Heart left ventricle (tissue), 16 donors: ENCODE measurements at regions not wholly inside any gene's neighbourhood (a gene's known extent, or its start where the extent isn't known, plus 50 kb on each side); places are given as distances from the start of the nearest gene placed in this dataset.

Source experiments
- ATAC-seq, 4 donors: fragments of 200-7000 bp; cut with Tn5 transposase; one replicate each; pipeline ENCODE4 v1.9.1; 2020 to 2022; ENCODE audit warnings: moderate library complexity in 4 of 4, mild to moderate bottlenecking in 3 of 4, moderate number of reproducible peaks in 1 of 4
- DNase-seq, 5 donors: peaks; one replicate each; pipeline ENCODE4 v3.0.0-alpha.2; 2020
- H3K27ac ChIP-seq, 12 donors: fragments of 200-600 bp; sonication (generic) in 4 of 12; one replicate each; pipeline versions ENCODE4 v1.5.0 to v1.8.0; 2016 to 2022; ENCODE audit warnings: mild to moderate bottlenecking in 2 of 12
- H3K27me3 ChIP-seq, 9 donors: fragments of 200-600 bp; sonication (generic) in 2 of 9; one replicate each; pipeline versions ENCODE4 v1.5.1 to v1.8.0; 2016 to 2022; ENCODE audit warnings: mild to moderate bottlenecking in 3 of 9
- H3K36me3 ChIP-seq, 9 donors: fragments of 200-600 bp; sonication (generic) in 2 of 9; one replicate each; pipeline versions ENCODE4 v1.5.0 to v1.8.0; 2018 to 2022; ENCODE audit warnings: mild to moderate bottlenecking in 2 of 9
- H3K4me1 ChIP-seq, 12 donors: fragments of 200-600 bp; sonication (generic) in 4 of 12; one replicate each; pipeline versions ENCODE4 v1.5.0 to v1.8.0; 2016 to 2022; ENCODE audit warnings: mild to moderate bottlenecking in 3 of 12
- H3K4me3 ChIP-seq, 12 donors: fragments of 200-600 bp; sonication (generic) in 4 of 12; one replicate each; pipeline versions ENCODE4 v1.5.0 to v1.8.0; 2017 to 2022; ENCODE audit warnings: mild to moderate bottlenecking in 9 of 12, moderate library complexity in 4 of 12
- H3K9me3 ChIP-seq, 12 donors: fragments of 200-600 bp; sonication (generic) in 4 of 12; one replicate each; pipeline versions ENCODE4 v1.5.0 to v1.8.0; 2016 to 2022; ENCODE audit warnings: mild to moderate bottlenecking in 1 of 12
- CTCF ChIP-seq, 12 donors: fragments of 200-600 bp; sonication (generic) in 4 of 12; IDR thresholded peaks; one replicate each; pipeline versions ENCODE4 v1.5.0 to v1.8.0; 2018 to 2022; ENCODE audit warnings: antibody characterized with exemption in 12 of 12, mild to moderate bottlenecking in 5 of 12
- POLR2A ChIP-seq, 2 donors: fragments of 450-650 bp; IDR thresholded peaks; one replicate each; pipeline ENCODE4 v1.6.1; 2017; ENCODE audit warnings: antibody characterized with exemption in 2 of 2, mild to moderate bottlenecking in 2 of 2, moderate library complexity in 2 of 2
- WGBS, 4 donors: extraction: QIAGEN DNeasy Blood & Tissue Kit in 2 of 4; methylation state at CpG; one replicate each; pipeline versions ENCODE4 v1.1.5 to v1.1.7; 2013 to 2018; 5-methylcytosine and 5-hydroxymethylcytosine counted together
- intact Hi-C, 10 donors: fragments of 100-400 bp; cut with DNase I; formaldehyde crosslinking; loops; one replicate each; pipeline versions ENCODE4 v1.11.1 to v1.14.2; 2022
- donor health status: ischemic (EF 13 %, LVEDD 7.1; RV severe dilation, severe dysfunction).
- donor health status: healthy with polysubstance abuse.
- donor health status: DM: no; HTN: yes; CAD: no.
- donor health status: DM: no; HTN: no; CAD: no.
- donor health status: ischemic (EF 25% LVEDD 6.9; RV normal size, moderate dysfunction).
- donor health status: ischemic (EF 25% LVEDD 5.7; RV mildly dilated, moderate dysfunction).
- donor health status: healthy.
- donor health status: DM: yes; HTN: yes; CAD: no.
- donor health status: ischemic (EF 35%, LVEDD 5.7; RV mildly dilated, moderate dysfunction).
- donor health status: nonischemic (EF 11% LVEDD 7.7; RV severe dilation, severe dysfunction).
- donor health status: DM: yes; HTN: yes; CAD: no.
- donor health status: PGD.
- donor health status: ischemic (EF 29% LVEDD 5.4; RV normal size, mild dysfunction).
- donor health status: nonischemic (EF 23%, LVEDD 6.1; RV moderate dilation, normal function).

DNA sequence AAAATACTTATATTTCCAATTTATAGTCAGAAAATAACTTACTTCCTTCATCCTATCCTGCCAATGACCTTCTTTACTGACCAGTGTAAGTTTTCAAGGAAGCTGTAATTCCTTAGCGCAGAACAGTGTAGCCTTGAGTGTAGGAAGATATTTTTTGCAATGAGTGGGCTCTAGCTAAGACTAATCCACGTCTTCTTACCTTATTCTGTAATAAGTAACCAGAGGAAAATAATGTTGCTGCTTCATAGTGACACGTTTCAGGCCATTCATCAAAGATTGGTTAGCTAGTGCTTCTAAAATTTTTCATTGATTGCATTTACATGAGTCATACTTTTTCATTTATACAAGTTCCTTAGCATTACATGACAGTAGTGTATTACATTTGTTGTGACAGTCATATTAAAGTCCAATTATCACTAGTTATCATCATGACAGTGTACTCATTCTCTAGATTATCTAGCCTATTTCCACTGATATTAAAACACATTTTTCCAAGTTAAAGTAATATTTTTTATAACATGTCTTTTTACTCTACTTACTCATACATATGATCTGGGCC is 403.8 kb upstream of the EPHA3 start:
- no peaks in the 10 kb centered on the region for H3K27me3 ChIP-seq
- H3K36me3 ChIP-seq, result no peaks in the 10 kb centered on the region
- TF ChIP-seq CTCF (IDR thresholded peaks at IDR 0.05) (no peak), POLR2A (IDR thresholded peaks at IDR 0.05) (no peak)
- intact Hi-C loops, result no loop called here
- H3K9me3 ChIP-seq, result no peaks in the 10 kb centered on the region
- DNase-seq, result no peak
- no peak overlapping the region for H3K27ac ChIP-seq
- no peaks in the 10 kb centered on the region for H3K4me1 ChIP-seq
- ATAC-seq, result no peak
- 71 to 79% (median 75%) methylated on average over 3 of the region's 3 CpGs for WGBS, 4 donors
- no peak overlapping the region for H3K4me3 ChIP-seq

GRCh38 chr3:88704338-88704737 is 403.1 kb upstream of the EPHA3 start:
- no peaks in the 10 kb centered on the region for H3K4me1 ChIP-seq
- no peak for TF ChIP-seq CTCF (IDR thresholded peaks at IDR 0.05)
- TF ChIP-seq POLR2A (IDR thresholded peaks at IDR 0.05), result no peak
- H3K9me3 ChIP-seq, result no peaks in the 10 kb centered on the region
- no peaks in the 10 kb centered on the region for H3K27me3 ChIP-seq
- ATAC-seq, result no peak
- no peak for DNase-seq
- intact Hi-C loops, result no loop called here
- H3K36me3 ChIP-seq, result no peaks in the 10 kb centered on the region
- no peak overlapping the region for H3K27ac ChIP-seq
- 83 to 90% (median 88%) methylated on average over 3 of the region's 3 CpGs for WGBS, 4 donors
- no peak overlapping the region for H3K4me3 ChIP-seq

DNA sequence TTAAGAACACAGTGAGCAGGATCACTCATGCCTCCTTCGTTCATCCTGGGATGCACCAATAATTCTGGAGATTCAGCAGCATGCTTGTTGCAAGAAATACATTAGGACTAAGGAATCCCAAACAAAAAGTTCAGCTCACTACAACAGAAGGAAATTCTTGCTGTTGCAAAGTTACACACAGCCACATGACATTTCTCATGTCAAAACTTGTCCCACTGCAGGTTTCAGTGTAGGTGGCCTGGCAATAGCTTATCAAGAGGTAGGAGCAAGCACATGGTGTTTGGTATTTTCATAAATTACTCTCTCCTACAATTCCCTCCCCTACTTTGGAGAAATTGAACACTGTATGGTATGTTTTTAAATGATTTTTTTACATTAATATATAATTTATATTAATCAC is 399.6 kb upstream of the EPHA3 start:
- intact Hi-C loops, result no loop called here
- DNase-seq (no peak), ATAC-seq (no peak)
- no peak for TF ChIP-seq CTCF (IDR thresholded peaks at IDR 0.05)
- WGBS, 4 donors, result 43 to 57% (median 45%) methylated on average over 1 of the region's 1 CpG
- H3K4me3 ChIP-seq, result no peak overlapping the region
- no peaks in the 10 kb centered on the region for H3K36me3 ChIP-seq
- no peaks in the 10 kb centered on the region for H3K9me3 ChIP-seq
- no peaks in the 10 kb centered on the region for H3K4me1 ChIP-seq
- H3K27ac ChIP-seq, result no peak overlapping the region
- H3K27me3 ChIP-seq, result no peaks in the 10 kb centered on the region

DNA sequence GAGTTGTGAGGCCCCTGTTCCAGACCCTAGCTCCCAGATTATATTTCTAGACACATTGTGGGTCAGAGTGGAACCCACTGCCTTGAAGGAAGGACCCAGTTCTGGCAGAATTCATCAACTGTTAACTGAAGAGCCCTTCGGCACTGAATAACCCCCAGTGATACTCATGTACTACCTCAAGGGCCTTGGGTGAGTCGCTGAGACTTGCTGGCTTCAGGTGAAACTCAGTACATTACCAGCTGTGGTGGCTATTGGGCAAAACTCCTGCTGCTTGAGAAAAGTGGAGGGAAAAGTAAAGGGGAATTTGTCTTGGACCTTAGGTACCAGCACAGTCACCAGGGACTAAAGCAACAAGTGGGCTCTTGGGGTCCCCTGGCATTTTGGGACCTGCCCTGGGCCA is 394.9 kb upstream of the EPHA3 start:
- DNase-seq (no peak), ATAC-seq (no peak)
- Histone ChIP-seq H3K9me3 (peaks cover 0 to 4% (median 0%) of the 10 kb centered on the region in 12 donors), H3K36me3 (no peaks in the 10 kb centered on the region), H3K27ac (no peak overlapping the region), H3K27me3 (no peaks in the 10 kb centered on the region), H3K4me1 (no peaks in the 10 kb centered on the region), H3K4me3 (no peak overlapping the region)
- intact Hi-C loops, result no loop called here
- WGBS, 4 donors, result 92 to 100% (median 93%) methylated on average over 2 of the region's 2 CpGs
- TF ChIP-seq POLR2A (IDR thresholded peaks at IDR 0.05) (no peak), CTCF (IDR thresholded peaks at IDR 0.05) (no peak)
